ENCODE measurements at regions not wholly inside any gene's neighbourhood (a gene's known extent, or its start where the extent isn't known, plus 50 kb on each side); places are given as distances from the start of the nearest gene placed in this dataset.

DNA sequence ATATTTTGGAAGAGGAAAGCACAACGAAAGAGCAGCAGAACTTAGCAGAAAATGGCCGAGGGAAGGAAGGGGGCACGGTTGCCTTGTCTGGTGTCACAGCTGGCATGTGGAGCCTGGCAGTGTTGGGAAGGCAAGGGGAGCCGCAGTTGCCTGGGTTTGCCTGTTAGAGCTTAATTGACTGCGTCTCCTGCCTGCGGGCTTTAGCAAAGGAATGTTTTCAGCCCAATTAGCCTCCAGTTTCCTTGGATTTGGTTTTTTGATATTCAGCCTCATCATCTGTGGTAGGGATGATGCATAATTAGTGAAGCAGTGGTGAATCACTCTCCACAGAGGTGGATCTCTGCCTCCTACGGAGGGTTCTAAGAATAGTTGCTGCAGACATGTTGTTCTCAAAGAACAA, 832.6 kb downstream of the QKI start:
- no peak for DNase-seq (ENCODE audit: low read depth in 1 of 2, low spot score in 1 of 2)

DNA sequence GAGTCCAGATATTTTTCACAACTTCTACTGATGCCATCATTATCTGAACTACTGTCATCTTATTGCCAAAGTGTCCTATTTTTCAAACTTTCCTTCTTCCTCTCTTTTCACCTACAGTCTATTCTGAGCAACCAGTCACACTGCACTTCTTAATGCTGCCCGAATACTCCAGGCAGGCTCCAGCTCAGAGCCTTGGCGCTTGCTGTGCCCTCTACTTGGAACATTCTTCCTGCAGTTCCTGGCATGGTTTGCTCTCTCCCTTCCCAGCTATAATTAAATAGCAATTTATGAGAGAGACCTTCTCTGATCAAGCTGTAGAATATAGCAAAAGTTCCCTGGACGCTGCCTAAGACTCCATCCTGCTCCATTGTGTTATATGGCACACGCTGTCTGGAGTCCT, 831.6 kb downstream of the QKI start:
- DNase-seq (ENCODE audit: low read depth in 1 of 2, low spot score in 1 of 2), result no peak

DNA sequence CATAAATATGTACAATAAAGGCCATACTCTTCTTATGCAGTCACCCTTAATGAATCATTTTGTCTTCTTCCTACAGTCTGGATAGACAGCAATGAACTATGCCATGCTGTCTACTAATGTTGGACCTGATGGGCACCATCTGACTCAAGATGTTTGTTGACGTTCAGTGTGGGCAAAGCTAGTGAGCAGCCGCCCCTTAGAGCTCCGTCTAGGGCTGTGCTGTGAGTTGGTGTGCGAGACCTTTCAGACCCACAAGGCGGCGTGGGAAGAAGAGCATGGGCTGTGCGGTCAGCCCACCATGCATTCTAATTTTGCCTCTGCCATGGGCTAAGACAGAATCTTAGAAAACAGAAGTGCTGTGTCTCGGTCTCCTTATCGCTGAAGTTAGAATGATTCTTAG, 829.4 kb downstream of the QKI start:
- no peak for DNase-seq (ENCODE audit: low read depth in 1 of 2, low spot score in 1 of 2)

DNA sequence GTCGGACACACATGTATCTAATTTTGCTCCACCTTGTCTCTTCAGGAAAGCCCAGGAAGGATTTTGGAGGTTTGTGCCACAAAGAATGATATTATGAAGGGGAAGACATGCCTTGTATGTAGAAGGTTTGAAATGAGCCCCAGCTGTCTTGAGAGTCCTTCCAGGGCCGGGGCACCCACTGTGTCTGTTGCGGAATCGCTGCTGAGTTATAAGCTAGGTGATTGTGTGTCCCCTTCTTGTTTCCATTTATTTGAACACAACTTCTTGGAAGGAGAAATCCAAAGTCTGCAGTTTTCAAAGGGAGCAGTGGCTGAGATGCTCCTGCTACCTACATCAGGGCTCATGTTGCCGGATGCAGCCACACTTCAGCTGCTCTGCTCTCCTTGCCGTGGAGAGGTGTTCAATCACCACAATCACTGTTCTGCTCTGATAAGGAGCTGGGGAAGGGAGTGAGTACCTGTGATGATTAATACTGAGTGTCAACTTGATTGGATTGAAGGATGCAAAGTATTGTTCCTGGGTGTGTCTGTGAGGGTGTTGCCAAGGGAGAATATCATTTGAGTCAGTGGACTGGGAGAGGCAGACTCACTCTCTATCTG, 828.6 kb downstream of the QKI start:
- DNase-seq (ENCODE audit: low read depth in 1 of 2, low spot score in 1 of 2), result no peak

DNA sequence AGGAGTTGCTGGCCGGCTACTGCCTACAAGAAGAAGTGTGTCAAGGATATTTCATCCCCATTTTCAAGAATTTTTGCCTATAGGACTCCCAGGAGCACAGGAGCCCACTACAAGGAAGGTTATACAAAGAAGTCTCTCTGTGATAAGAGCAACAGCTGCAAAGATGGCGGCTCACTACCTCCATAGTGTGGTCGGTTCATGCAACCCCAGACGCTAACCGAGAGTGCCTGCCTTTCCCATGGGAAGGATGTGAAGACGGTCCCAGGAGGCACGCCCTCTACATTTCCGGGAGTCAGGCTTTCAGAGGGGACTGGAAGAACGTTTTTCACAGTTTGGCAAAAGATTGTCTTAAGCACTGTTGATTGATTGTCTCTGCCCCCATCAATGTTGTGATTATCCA, 816.3 kb downstream of the QKI start:
- no peak for DNase-seq (ENCODE audit: low read depth in 1 of 2, low spot score in 1 of 2)

DNA sequence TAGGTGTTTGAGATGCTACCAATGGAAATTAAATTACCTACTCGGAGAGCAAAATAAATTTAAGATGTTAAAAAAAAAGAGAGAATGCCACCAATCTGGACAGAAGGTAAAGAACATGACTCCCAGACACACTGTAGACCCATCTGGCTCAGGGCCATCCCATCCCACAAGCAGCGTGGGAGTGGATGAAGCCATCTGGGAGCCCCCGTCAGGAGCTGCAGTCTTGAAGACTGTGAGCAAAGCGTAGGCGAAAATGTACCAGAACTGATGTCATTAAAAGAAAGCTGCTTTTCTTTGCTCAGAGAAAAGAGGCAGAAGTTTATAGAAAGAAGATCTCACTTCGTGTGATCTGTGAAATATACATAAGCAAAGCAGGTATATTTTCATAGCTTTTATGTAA, 815.7 kb downstream of the QKI start:
- no peak for DNase-seq (ENCODE audit: low read depth in 1 of 2, low spot score in 1 of 2)

DNA sequence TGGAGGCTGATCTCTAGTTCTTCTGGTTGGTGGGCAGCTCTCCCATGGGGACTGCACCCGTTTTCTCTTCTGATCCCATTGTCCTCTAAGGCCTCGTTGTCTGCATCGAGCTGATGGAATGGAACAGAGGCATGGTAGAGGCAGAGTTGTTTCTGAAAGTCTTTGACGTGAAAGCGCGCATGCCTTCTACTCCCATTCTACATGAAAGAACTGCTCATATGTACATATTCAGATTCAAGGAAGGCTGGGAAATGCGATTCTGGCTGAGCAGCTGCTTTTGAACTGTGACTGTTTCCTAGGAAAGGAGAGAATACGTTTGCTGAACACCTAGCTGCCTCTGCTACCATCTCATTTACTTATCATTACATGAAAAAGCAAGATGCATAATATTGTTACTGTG, 815.2 kb downstream of the QKI start:
- DNase-seq (ENCODE audit: low read depth in 1 of 2, low spot score in 1 of 2), result no peak

DNA sequence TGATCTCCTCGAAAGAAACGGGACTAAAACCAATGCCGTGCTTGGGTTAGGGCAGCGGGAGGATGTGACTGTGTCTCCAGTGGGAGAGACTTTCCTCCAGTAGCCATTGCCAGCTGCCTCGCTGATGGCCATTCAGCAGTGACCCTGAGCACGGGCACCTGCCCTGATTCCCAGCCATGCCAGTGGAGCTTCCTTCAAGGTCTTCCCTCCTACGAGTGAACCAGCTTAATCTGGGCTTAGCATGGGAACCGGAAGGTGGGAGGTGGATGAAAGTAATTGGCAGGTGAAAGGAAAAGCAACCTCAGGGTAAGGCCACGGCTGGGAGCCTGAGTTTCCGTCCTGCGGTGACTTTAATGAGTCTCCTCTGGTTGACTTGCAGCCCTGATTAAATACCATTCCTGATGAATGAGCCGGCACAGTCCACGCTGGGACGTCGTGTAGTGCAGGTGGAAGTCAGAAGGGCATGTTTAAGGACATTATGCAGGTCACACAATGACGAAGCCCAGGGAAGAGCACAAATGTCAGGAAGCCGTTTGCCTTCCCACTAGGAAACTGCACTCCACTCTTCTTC, 813.5 kb downstream of the QKI start:
- DNase-seq (ENCODE audit: low read depth in 1 of 2, low spot score in 1 of 2), result no peak

DNA sequence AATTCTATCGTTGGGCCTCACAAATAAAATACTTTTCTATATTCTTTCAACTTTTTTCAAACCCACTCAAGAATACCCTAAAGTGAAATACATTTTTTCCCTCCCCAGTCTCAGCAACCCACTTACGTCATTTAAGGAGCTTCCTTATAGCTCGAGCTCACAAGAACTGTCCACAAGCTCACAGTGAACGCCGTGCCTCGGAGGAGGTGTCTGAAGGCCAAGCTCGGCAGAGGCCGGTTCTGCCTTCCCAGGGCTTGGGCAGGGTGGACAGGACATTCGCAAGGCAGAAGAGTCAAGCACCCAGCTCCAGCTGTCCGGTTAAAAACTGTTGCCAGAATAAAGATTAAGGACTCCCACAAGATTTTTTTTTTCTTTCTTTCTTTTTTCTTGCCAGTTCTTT, 802.3 kb downstream of the QKI start:
- no peak for DNase-seq (ENCODE audit: low read depth in 1 of 2, low spot score in 1 of 2)

DNA sequence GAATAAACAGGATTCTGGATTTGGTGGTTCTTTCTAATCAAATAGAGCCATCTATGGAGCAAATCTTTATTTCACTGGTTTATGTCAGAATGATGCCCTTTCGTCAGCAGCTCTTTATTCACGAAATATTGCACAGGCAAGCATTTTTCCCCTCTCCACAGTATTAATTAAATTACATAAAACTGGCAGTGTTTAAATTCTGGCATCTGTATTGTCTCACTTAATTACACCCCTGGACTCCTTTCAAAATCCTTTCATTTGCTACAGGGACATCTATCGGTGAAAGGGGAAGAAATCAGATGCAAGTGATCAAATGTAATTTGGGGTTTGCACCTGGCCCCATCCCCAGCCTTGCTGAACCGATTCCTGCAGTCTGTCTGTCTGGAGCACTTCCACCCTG, 801.9 kb downstream of the QKI start:
- no peak for DNase-seq (ENCODE audit: low read depth in 1 of 2, low spot score in 1 of 2)

DNA sequence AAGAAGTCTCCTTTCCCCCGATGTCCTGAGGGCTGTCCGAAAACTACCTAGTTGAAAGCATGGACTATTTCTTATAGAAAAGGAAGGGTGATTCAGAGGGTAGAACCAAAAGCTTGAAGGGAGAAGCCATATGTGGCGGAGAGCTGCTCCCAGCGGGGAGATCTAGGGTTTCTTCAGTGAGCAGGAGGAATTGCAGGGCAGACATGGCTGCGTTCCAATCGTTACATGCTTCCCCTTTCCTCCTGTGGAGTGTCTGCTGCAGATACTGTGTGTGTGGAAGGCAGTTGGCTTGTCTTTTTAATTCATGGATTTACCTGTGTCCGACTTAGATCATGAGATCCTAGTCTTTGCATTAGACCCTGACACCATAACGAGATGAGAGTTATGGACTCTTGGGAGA, 799.5 kb downstream of the QKI start:
- no peak for DNase-seq (ENCODE audit: low read depth in 1 of 2, low spot score in 1 of 2)

DNA sequence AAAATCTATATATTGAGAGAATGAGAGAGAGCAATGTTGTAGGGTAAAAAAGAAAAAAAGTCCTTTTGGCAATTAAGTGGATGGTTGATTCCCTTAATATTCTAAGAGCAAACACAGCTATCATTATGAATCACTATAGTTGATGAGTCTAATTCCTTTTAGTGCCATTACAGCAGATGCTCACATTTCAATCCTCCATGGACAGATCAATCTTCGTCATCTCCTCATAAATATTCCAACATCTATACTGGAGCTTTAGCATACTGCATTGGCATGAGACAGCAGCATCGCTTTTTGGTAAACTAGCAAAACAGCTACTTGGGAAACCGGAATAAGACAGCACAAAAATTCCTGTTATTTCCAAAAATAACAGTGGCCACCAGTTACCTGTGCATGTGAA, 796.7 kb downstream of the QKI start:
- no peak for DNase-seq (ENCODE audit: low read depth in 1 of 2, low spot score in 1 of 2)

DNA sequence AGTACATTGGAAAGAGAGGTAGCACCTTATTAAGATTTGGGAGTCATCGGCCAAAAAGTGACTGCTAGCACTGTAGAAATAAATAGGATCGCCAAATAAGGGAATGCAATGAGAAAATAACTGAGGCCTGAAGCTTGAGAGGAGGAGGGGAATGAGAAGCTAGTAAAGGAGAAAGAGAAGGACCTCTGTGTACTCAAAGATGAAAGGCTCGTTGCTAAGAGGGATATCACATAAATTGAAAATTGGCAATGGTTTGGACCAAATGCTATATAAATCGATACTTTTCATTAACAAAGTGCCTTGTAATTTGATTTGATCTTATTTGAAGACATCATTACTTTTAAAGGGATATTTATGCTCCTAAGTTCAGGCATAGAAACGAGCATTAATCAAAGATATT, 796.3 kb downstream of the QKI start:
- DNase-seq (ENCODE audit: low read depth in 1 of 2, low spot score in 1 of 2), result no peak

DNA sequence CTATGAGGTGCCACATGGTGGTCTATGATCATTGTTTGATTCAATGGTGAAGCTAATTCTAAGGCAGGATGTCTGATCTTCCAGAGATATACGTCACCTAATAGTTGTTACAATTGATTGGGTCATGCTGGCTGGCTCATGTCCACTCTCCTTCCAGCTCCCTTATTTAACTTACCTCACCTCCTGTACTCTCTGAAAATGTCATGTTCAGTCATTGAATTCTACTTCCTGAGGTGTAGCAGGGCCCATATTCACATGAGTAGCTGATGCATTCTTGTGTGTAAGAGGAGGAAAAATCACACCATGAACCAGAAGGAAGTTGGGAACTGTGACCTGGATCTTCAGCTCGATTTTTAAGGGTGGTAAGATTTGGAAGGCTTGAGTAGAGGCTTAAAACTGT, 795.8 kb downstream of the QKI start:
- DNase-seq (ENCODE audit: low read depth in 1 of 2, low spot score in 1 of 2), result no peak

DNA sequence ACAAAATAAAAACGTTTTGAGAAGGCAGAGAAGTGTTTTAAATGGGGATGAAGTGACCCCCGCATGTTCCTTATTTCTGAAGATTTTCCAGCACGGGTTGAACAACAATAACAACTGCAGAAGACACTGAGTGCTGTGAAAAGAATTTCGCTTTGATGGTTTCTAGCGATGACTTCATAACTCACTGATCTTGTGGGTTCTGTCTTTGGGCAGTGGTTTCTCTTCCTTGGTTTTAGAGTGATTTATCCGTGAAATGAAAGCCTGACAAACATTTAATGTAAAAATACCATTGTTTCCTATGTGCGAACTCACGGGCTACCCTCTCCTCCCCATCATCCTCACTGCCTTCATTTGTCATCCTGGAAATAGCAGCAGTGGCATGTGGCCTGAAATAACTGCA, 793.9 kb downstream of the QKI start:
- DNase-seq (ENCODE audit: low read depth in 1 of 2, low spot score in 1 of 2), result no peak

DNA sequence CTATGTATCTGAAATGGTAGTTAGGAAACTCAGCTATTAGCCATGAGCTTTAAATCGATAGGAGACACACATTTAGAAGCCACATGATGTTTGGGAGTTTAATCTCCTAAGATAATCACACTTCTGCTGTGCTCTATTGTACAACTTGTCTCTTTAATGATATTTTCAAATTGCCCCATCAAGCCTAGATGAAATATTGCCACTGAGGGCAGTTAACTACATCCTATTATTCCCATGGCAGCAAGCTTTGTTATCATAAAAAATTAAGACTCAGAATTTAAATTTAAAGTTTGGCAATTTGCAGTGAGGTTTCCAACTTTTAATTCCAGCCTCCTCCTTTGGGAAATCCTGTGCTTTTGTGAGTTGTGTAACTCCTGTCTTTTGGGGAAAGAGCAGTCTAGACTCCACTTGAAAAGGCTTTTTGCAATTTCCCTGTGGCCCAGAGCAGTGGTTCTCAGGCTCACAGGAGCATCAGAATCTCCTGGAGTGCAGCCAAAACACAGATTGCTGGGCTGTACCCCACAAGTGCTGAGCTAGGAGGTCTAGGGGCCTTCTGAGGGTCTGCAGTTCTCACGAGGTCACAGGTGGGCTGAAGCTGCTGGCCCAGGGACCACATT, 792.4 kb downstream of the QKI start:
- no peak for DNase-seq (ENCODE audit: low read depth in 1 of 2, low spot score in 1 of 2)

DNA sequence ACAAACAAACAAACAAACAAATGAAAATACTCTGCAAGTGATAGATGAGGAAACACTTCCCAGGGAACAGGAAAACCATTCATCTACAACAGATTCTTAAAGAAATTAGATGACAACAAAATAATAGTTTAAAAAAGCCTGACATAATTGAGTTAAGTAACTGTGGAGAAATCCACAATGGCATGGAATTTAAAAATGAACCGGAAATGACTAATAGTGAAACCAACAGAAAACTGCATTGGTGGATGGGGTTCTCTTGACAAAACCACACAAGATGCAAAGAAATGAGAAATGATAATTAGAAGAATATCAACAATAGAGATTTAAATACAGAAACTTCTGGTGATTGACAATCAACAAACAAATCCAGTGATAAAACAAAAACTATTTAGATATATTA, 785.6 kb downstream of the QKI start:
- no peak for DNase-seq (ENCODE audit: low read depth in 1 of 2, low spot score in 1 of 2)

DNA sequence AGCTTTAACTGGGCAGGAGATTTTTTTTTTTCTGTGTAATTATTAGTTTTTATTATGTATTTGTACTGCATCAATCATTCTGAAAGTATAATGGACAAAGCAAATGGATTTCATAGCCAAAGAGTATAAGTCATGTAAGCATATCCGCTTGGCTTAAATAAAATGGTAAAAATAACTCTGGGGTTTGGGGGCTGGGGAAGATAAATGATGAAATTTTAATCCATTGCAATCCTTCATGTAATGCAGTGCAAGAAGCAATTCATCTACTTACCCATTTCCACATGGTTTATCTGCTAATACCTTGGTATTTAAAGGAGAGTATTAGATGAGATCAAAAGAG, 781.4 kb downstream of the QKI start:
- DNase-seq (ENCODE audit: low read depth in 1 of 2, low spot score in 1 of 2), result no peak

DNA sequence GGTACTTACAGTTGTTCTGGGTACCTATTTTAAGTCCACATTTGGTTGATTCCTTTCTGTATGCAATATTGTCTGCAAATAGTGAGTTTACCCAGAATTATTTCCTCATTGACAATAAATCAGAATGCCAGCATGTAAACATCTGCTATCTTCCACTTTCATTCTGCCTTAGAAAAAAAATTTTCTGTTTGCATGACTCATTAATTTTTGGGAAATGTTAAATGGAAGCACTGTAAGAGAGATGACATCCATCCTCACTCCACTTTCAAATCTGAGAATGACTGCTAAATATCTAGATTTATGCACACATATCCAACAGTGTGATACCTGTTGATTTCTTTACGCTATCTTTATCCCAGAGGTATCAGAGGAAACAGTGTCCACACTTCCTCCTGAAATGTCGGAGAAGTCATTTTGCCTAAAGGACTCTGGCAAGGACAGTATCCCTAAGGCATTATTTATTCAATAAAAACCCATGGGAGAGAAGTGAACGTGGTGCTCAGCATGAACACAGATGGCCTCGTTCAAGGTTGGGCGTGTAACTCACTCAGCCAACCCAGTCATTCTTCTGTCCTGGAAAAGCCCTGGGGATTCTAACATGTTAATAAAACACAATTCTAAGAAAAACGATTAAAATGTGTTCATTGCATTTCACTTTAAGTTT, 780.9 kb downstream of the QKI start:
- DNase-seq (ENCODE audit: low read depth in 1 of 2, low spot score in 1 of 2), result no peak

DNA sequence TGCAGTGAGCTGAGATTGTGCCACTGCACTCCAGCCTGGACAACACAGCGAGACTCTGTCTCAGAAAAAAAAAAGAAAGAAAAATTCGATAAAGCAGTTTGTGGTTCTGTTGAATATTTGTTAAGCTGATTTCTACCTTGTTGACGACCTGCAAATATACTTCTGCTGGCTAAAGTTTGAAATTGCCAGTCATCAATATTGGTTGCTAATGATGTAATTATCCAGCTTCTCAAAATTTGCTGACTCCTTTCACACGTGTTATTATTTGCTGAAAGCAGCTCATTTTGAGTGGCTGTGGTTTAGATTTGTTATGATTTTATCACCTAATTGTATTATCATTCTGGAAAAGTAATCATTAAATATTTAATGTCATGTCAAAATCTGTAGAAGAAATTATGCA, 774.3 kb downstream of the QKI start:
- DNase-seq (ENCODE audit: low read depth in 1 of 2, low spot score in 1 of 2), result no peak

DNA sequence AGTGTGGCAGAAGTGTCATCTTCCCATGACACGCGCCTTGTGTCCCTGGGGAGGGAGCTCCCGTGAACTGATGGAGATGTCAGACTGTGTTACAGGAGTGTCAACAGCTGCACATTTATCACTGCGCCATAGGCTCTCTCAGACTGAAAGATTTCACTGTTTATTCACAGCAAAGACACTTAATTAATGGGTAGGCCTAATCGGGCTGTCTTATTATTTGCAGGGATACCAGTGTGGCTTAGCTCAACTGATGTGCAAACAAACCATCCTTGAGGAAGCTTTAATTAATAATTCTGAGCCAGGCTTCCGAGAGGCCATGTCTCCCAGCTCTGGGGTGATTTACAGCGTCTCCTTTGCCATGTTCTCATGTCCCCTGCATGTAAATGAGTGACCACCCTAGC, 771.0 kb downstream of the QKI start:
- DNase-seq (ENCODE audit: low read depth in 1 of 2, low spot score in 1 of 2), result no peak

DNA sequence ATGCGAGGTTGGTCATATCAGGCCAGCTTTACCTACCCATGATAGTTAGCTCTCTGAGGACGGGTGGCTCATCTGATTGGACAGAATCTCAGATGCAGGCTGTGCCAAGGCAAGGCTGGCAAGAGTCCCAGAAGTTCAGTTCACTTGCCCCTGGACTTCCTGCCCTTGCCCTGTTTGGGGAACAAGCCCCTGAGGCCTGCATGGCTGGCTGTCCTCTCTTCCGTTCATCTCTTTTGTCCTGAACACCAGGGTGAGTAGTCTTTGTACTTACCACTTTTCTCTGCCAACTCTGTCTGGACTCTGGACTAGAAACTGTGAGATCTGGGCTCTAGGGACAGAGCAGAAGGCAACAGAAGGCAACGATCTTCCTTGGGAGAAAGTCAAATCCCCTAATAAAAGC, 769.9 kb downstream of the QKI start:
- DNase-seq (ENCODE audit: low read depth in 1 of 2, low spot score in 1 of 2), result no peak

DNA sequence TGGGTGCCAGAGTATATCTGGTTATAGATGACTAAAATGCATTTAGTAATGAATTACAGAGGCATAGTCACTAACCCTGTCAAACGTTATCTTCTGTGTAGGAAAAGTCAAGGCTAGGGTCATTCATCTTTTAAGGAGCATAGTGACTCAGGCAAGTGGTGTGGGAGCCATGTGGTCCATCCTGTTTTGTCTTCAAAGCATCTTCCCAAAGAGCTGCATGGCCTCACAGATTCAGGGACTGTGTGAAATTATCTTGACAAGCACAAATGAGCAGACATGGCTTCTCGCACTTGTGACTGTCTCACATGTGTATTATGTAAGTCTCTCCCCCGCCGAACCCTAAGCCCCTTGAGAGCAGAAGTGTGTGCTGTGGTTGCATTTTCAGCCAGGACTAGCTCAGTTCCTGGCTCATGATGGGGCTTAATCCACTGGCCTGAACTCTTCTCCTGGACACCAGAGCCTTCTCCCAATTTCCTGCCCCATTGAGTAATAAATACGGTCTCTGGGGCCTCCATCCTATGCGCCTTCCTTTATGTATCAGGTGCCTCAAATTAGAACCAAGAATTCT, 769.1 kb downstream of the QKI start:
- no peak for DNase-seq (ENCODE audit: low read depth in 1 of 2, low spot score in 1 of 2)

All from activated CD4-positive, alpha-beta T cell treated with anti-CD3 and anti-CD28 coated beads, Interleukin-2, amount 50 U/mL, for 24 hours (primary cell).